WTC11 (cell line): ENCODE measurements at regions not wholly inside any gene's neighbourhood (a gene's known extent, or its start where the extent isn't known, plus 50 kb on each side); places are given as distances from the start of the nearest gene placed in this dataset.

ENCODE experiments used
- ATAC-seq: fragments of 200-7000 bp; cut with Tn5 transposase; 2 replicates; pipeline ENCODE4 v1.10.0; 2021; ENCODE audit warnings: mild to moderate bottlenecking, moderate library complexity
- CTCF ChIA-PET: fragments of 300-600 bp; sonication (Branson Sonifier 250); formaldehyde crosslinking; loops from one replicate; lab custom pipeline; 2021; ENCODE audit warnings: antibody characterized with exemption; lab: Charles Lee
- POLR2A ChIA-PET: fragments of 350-600 bp; sonication (Branson Sonifier 250); formaldehyde crosslinking; loops from one replicate; lab custom pipeline; 2021; ENCODE audit warnings: antibody characterized with exemption; lab: Charles Lee
- DNase-seq: peaks from one replicate; pipeline ENCODE4 v3.0.0; 2021; ENCODE audit warnings: low spot score
- H3K27ac Mint-ChIP-seq: 2 replicates; pipeline ENCODE4 v1.8.0; 2021; ENCODE audit warnings: mixed read lengths
- H3K27me3 Mint-ChIP-seq: 2 replicates; pipeline ENCODE4 v1.8.0; 2021; ENCODE audit warnings: low read depth, mild to moderate bottlenecking, moderate library complexity, mixed read lengths
- H3K36me3 Mint-ChIP-seq: 2 replicates; pipeline ENCODE4 v1.8.0; 2021; ENCODE audit warnings: mixed read lengths
- H3K4me1 Mint-ChIP-seq: 2 replicates; pipeline ENCODE4 v1.8.0; 2022; ENCODE audit warnings: mixed read lengths
- H3K4me3 Mint-ChIP-seq: 2 replicates; pipeline ENCODE4 v1.8.0; 2021; ENCODE audit warnings: mild to moderate bottlenecking, moderate library complexity, mixed read lengths
- H3K9me3 Mint-ChIP-seq: 2 replicates; pipeline ENCODE4 v1.8.0; 2021; ENCODE audit warnings: mixed read lengths
- AR ChIP-seq: fragments of 250-450 bp; sonication (Bioruptor Pico); IDR thresholded peaks from 2 replicates; pipeline ENCODE4 v1.9.0; 2021; ENCODE audit warnings: mild to moderate bottlenecking
- CBFB ChIP-seq: sonication (generic); formaldehyde crosslinking; IDR thresholded peaks from 2 replicates; pipeline ENCODE4 v1.8.1; 2022; ENCODE audit warnings: mild to moderate bottlenecking, low read depth, missing genetic modification reagents
- CREB1 ChIP-seq: sonication (generic); formaldehyde crosslinking; IDR thresholded peaks from 2 replicates; pipeline ENCODE4 v1.8.0; 2023; ENCODE audit warnings: mild to moderate bottlenecking, missing genetic modification reagents
- ELF4 ChIP-seq: sonication (generic); formaldehyde crosslinking; IDR thresholded peaks from 2 replicates; pipeline ENCODE4 v1.8.1; 2022; ENCODE audit warnings: low read depth, mild to moderate bottlenecking, moderate library complexity, missing genetic modification reagents
- EMX1 ChIP-seq: fragments of 250-450 bp; sonication (Bioruptor Pico); IDR thresholded peaks from 2 replicates; pipeline ENCODE4 v1.8.0; 2021; ENCODE audit warnings: mild to moderate bottlenecking
- ESRRA ChIP-seq: sonication (generic); formaldehyde crosslinking; IDR thresholded peaks from 2 replicates; pipeline ENCODE4 v1.8.1; 2022; ENCODE audit warnings: mild to moderate bottlenecking, missing genetic modification reagents, borderline replicate concordance
- ETV6 ChIP-seq: sonication (generic); formaldehyde crosslinking; IDR thresholded peaks from 2 replicates; pipeline ENCODE4 v1.8.1; 2022; ENCODE audit warnings: mild to moderate bottlenecking, missing genetic modification reagents
- FOXP1 ChIP-seq: sonication (generic); formaldehyde crosslinking; IDR thresholded peaks from 2 replicates; pipeline ENCODE4 v1.8.0; 2022; ENCODE audit warnings: missing genetic modification reagents, mild to moderate bottlenecking, moderate library complexity, borderline replicate concordance
- HMGXB4 ChIP-seq: sonication (generic); formaldehyde crosslinking; IDR thresholded peaks from 2 replicates; pipeline ENCODE4 v1.8.1; 2023; ENCODE audit warnings: mild to moderate bottlenecking, moderate library complexity, missing genetic modification reagents
- MYBL2 ChIP-seq: sonication (generic); formaldehyde crosslinking; IDR thresholded peaks from 2 replicates; pipeline ENCODE4 v1.8.1; 2023; ENCODE audit warnings: mild to moderate bottlenecking, moderate library complexity, missing genetic modification reagents
- NR3C1 ChIP-seq: sonication (generic); formaldehyde crosslinking; conservative IDR thresholded peaks from 2 replicates; pipeline ENCODE4 v1.8.1; 2023; ENCODE audit warnings: low read depth, mild to moderate bottlenecking, missing genetic modification reagents
- PRRX2 ChIP-seq: fragments of 250-450 bp; sonication (Bioruptor Pico); IDR thresholded peaks from 2 replicates; pipeline ENCODE4 v1.8.0; 2021; ENCODE audit warnings: mild to moderate bottlenecking
- SOX15 ChIP-seq: fragments of 250-450 bp; sonication (Bioruptor Pico); IDR thresholded peaks from 2 replicates; pipeline ENCODE4 v1.9.0; 2021; ENCODE audit warnings: mild to moderate bottlenecking
- SP1 ChIP-seq: sonication (generic); formaldehyde crosslinking; conservative IDR thresholded peaks from 2 replicates; pipeline ENCODE4 v1.8.1; 2022; ENCODE audit warnings: missing genetic modification reagents
- STAT6 ChIP-seq: sonication (generic); formaldehyde crosslinking; conservative IDR thresholded peaks from 2 replicates; pipeline ENCODE4 v1.8.1; 2023; ENCODE audit warnings: mild to moderate bottlenecking, low read depth, missing genetic modification reagents, moderate library complexity
- TCF7 ChIP-seq: sonication (generic); formaldehyde crosslinking; IDR thresholded peaks from 2 replicates; pipeline ENCODE4 v1.8.0; 2022; ENCODE audit warnings: mild to moderate bottlenecking, low read depth, missing genetic modification reagents, moderate library complexity
- TEAD4 ChIP-seq: sonication (generic); formaldehyde crosslinking; IDR thresholded peaks from 2 replicates; pipeline ENCODE4 v1.8.0; 2022; ENCODE audit warnings: mild to moderate bottlenecking, missing genetic modification reagents
- ZNF219 ChIP-seq: sonication (generic); formaldehyde crosslinking; IDR thresholded peaks from 2 replicates; pipeline ENCODE4 v1.8.0; 2023; ENCODE audit warnings: missing genetic modification reagents, mild to moderate bottlenecking, borderline replicate concordance
- ZNF263 ChIP-seq: sonication (generic); formaldehyde crosslinking; IDR thresholded peaks from 2 replicates; pipeline ENCODE4 v1.8.1; 2022; ENCODE audit warnings: low read depth, mild to moderate bottlenecking, moderate library complexity, missing genetic modification reagents
- ZNF532 ChIP-seq: fragments of 250-450 bp; sonication (Bioruptor Pico); IDR thresholded peaks from 2 replicates; pipeline ENCODE4 v1.9.0; 2021; ENCODE audit warnings: mild to moderate bottlenecking, borderline replicate concordance
- TF ChIP-seq, protein P1 (sequence below): sonication (generic); formaldehyde crosslinking; IDR thresholded peaks from 2 replicates; pipeline ENCODE4 v1.8.1; 2023; ENCODE audit warnings: mild to moderate bottlenecking, missing genetic modification reagents, moderate library complexity

DNA sequence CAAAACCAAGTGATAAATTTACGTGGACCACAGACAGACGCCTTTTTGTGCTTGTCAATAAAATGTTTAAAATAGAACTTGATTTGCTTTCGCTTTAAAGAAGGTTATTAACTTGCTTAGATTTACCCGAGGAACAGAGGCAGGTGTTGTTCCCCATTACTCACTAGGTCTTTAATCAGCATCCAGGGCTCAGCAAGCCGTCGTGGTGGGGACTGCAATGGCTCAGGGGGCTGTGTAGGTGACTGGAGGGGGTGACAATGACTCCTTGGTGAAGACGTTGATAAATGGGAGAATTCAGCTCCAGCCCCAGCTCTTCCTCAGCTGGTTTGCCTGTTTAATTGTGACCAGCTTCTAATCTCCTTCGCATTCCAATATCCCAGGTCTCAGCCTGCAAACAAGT lies 231.4 kb downstream of the TMEM114 start (continued):
- no peak for TF ChIP-seq HMGXB4 (CRISPR knock-in tag)
- no peak for TF ChIP-seq CREB1 (CRISPR knock-in tag)
- TF ChIP-seq SOX15 (CRISPR knock-in tag), result no peak

DNA sequence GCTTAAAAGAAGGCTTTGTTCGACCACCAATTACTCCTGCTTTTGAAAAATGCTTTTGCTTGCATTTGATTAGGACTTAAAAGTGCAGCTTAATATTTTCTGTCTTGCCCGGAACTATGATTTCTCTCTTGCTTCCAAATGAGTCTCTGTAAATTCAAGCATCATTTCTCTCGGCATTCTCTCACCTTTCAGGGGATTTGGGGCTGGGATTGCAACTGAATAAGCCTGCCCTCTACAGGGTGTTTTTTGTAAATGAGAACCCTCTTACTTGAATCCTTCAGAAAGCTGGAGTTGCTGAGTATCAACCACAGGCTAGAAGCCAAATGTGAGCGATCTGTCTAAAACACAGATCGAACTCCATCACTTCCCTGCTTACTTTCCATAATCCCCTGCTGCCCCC lies 234.6 kb downstream of the TMEM114 start:
- TF ChIP-seq ZNF219 (CRISPR knock-in tag) (no peak), CREB1 (CRISPR knock-in tag) (no peak), SOX15 (CRISPR knock-in tag) (no peak), ETV6 (CRISPR knock-in tag) (no peak), SP1 (CRISPR knock-in tag) (no peak), TEAD4 (no peak), FOXP1 (CRISPR knock-in tag) (no peak), ZNF532 (CRISPR knock-in tag) (no peak), EMX1 (CRISPR knock-in tag) (no peak), ELF4 (no peak), MYBL2 (no peak), ESRRA (no peak)
- TF ChIP-seq, protein P1, sequence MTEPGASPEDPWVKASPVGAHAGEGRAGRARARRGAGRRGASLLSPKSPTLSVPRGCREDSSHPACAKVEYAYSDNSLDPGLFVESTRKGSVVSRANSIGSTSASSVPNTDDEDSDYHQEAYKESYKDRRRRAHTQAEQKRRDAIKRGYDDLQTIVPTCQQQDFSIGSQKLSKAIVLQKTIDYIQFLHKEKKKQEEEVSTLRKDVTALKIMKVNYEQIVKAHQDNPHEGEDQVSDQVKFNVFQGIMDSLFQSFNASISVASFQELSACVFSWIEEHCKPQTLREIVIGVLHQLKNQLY (CRISPR knock-in tag), result no peak

GRCh38 chr16:8346294-8346693 lies 244.0 kb downstream of the TMEM114 start:
- Mint-ChIP-seq H3K27me3 (peaks cover 11% of the 10 kb centered on the region; the same call in 1 of the 2 replicates), H3K4me1 (no peaks in the 10 kb centered on the region), H3K9me3 (peaks cover 85% of the 10 kb centered on the region), H3K36me3 (peaks cover 71% of the 10 kb centered on the region), H3K27ac (no peak overlapping the region), H3K4me3 (no peak overlapping the region)
- ATAC-seq (no peak), DNase-seq (no peak)
- no peak for TF ChIP-seq PRRX2
- no peak for TF ChIP-seq AR
- TF ChIP-seq ZNF263 (CRISPR knock-in tag), result no peak
- TF ChIP-seq MYBL2, result no peak
- TF ChIP-seq CBFB (CRISPR knock-in tag), result no peak
- TF ChIP-seq NR3C1 (CRISPR knock-in tag), result no peak
- no peak for TF ChIP-seq SP1 (CRISPR knock-in tag)
- TF ChIP-seq HMGXB4 (CRISPR knock-in tag), result no peak
- TF ChIP-seq TCF7 (CRISPR knock-in tag), result no peak
- no peak for TF ChIP-seq STAT6
- CTCF ChIA-PET, result no interaction called here
- POLR2A ChIA-PET, result no interaction called here

More for the DNA sequence above, 234.6 kb downstream of the TMEM114 start:
- POLR2A ChIA-PET, result no interaction called here
- ATAC-seq, result no peak
- H3K27me3 Mint-ChIP-seq, result peaks cover 12% of the 10 kb centered on the region; the same call in 1 of the 2 replicates
- H3K4me1 Mint-ChIP-seq, result no peaks in the 10 kb centered on the region
- H3K36me3 Mint-ChIP-seq, result peaks cover 28% of the 10 kb centered on the region
- DNase-seq, result no peak
- peaks cover 26% of the 10 kb centered on the region for H3K9me3 Mint-ChIP-seq
- H3K4me3 Mint-ChIP-seq, result no peak overlapping the region
- H3K27ac Mint-ChIP-seq, result no peak overlapping the region
- CTCF ChIA-PET, result no interaction called here
